HG02642 (cell line): ENCODE measurements at regions not wholly inside any gene's neighbourhood (a gene's known extent, or its start where the extent isn't known, plus 50 kb on each side); places are given as distances from the start of the nearest gene placed in this dataset.
"Not testable (repeated sequence)": the region's sequence is repeated elsewhere in the genome, so short reads cannot be mapped to it uniquely, and the experiment has no call there.

ENCODE experiments used
- ATAC-seq: cut with Tn5 transposase; IDR thresholded peaks from one replicate; pipeline ENCODE4 v1.9.1; 2021; ENCODE audit warnings: mild to moderate bottlenecking; ENCODE audit not compliant: unreplicated experiment, poor library complexity

DNA sequence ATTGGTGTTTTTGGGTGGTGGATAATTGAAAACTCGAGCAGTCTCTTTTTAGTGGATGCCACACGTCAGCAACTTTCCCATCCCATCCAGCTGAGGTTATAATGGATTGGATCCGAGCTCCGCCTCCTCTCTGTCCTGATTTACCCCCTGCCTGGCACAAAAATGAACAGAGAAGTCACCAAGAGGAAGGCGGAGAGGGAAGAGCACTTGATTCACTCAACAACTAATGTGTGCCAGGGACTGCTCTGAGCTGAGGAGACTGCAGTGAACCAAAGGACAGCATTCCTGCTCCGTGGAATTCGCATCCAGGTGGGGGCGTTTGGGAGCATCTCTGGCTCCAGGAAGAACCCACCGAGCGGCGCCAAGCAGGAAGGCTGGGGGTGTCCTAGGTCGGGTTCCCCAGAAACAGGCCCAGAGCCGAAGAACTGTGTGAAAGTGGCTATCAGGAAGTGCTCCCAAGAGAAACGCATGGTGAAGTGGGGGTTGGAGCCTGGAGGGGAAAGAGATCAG, 95.8 kb upstream of the NAA20 start:
- ATAC-seq = no peak

DNA sequence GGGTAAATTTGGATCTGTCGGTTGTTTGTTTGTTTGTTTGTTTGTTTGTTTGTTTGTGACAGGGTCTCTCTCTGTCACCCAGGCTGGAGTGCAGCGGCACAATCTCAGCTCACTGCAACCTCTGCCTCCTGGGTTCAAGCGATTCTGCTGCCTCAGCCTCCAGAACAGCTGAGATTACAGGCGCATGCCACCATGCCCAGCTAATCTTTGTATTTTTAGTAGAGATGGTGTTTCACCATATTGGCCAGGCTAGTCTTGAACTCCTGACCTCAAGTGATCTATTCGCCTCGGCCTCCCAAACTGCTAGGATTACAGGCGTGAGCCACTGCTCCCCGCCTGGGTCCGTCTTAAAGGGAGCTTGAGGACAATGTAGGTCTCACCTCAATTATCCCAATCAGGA, 95.3 kb upstream of the NAA20 start:
- ATAC-seq = not testable (repeated sequence)

DNA sequence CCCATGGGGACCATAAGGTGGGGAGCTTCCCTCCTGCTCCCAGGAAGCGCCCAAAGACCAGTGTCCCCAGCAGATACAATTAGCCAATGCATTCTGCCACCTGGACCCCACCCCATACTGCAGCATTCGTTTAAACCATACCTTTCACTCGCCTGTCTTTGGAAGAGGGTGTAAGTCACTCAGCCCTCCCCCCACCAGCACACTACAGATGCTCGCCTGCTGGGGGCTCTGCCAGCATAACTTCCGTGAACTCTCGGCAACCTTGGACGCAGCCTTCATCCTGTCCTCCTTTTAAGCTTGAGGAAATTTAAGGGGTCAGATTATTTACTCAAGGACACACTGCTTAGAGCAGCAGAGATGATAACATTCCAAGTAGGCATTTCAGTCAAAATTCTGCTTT, 94.4 kb upstream of the NAA20 start:
- no peak for ATAC-seq

DNA sequence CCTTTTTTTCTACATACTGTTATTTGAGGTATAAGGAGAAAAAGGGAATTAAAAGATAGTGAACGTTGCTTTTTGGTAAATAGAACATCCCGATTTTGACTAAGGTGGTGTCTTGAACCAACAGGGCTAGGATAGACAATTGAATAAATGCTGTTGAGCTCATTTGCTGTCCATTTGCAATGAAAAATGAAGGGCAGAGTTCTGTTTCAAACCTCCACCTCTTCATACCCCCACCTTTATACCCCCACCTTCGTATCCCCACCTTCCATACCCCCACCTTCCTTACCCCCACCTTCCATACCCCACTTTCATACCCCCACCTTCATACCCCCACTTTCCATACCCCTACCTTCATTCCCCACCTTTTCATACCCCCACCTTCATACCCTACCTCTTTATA, 93.4 kb upstream of the NAA20 start:
- no peak for ATAC-seq

DNA sequence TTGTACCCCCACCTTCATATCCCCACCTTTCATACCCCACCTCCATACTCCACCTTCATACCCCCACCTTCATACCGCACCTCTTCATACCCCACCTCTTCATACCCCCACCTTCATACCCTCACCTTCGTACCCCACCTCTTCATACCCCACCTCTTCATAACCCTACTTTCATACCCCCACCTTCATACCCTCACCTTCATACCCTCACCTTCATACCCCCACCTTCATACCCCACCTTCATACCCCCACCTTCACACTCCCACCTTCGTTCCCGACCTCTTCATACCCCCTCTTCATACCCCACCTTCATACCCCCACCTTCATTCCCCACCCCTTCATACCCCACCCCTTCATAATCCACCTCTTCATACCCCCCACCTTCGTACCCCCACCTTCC, 92.9 kb upstream of the NAA20 start:
- no peak for ATAC-seq

DNA sequence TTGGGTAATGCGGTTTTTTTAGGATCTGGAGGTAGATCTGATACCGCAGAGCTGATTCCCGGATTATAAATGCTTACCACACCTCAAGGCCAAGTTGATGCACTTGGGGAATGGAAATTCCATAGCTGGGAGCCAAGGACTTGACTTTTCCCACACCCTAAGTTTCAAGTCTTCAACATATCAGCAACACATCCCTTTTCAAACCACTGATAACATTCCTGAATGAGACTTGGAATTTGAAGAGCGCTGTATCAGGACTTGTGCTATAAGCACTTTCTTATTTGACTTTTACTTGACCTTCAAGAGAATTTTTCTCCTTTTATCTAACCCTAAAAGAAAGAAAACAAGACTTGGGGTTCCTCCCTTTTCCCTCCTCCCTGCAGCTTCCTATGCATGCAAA, 90.6 kb upstream of the NAA20 start:
- no peak for ATAC-seq

DNA sequence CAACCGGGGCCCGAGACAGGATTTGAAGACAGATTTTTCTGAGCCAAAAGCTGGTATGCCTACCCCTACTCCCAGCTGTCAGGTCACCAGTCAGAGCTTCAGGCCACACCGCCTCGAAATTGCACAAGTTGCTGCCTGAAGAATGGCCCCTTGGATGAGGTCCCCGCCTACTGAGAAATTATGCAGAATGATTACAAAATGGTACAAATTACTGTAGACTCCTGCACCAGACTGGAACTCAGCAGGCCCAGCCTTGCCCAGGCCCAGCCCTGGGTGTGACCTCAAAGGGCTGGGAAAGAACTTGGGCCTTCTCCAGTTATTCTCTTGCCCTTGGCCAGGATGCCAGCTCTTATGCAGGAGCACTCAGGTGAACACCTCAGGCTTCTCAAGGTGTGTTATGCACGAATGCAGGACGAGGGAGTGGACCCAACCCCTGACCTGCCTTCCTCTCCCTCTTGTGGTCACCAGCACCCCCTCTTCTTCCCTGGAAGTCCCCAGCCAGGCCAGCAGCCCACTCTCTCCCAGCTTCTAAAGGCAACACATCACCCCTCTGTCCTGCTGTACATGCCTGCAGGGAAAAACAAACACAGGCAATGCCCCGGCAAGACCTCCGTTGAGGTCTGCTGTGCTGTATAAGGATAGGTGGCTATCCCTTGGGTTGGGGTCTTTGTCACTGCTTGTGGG, 88.7 kb upstream of the NAA20 start:
- ATAC-seq = no peak

DNA sequence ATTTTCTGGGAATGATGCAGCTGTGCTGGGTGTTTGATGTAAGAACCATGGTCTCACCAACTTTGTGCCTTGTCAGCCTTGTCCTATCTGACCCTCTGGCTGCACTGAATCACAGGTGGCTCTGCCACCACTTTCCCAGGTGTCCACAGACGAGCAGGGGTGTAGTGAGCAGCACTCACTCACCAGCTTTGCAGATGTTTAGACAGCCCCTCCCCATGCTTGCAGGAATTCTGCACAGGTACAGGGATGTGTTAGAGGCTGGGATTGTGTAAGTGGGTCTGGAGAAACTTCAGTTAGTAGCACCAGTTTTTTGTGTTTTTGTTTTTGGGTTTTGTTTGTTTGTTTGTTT, 88.2 kb upstream of the NAA20 start:
- no peak for ATAC-seq

DNA sequence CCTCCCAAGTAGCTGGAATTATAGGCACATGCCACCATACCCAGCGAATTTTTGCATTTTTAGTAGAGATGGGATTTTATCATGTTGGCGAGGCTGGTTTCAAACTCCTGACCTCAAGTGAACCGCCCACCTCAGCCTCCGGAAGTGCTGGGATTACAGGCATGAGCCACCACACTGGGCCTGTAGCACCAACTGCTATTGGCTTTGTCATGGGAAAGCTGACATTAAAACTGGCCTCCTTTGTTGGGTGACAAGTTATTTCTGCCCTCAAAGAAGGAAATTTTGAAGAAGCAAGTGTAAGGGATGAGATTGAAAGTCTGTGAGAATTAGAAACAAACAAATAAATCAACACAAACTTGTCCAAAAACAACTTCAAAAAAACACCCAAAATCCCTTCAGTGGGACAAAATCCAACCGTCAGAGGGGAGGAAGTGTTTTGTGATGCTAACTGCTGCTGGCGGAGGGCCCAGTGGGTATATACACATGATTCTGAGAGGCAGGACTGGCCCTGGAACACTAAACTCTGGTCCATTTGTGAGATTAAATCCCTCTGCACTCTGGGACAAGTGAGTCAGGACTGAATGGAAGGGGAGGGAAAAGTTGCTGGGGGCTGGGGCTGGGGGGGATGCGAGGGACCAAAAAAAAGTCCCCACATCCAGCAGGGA, 87.5 kb upstream of the NAA20 start:
- no peak for ATAC-seq

DNA sequence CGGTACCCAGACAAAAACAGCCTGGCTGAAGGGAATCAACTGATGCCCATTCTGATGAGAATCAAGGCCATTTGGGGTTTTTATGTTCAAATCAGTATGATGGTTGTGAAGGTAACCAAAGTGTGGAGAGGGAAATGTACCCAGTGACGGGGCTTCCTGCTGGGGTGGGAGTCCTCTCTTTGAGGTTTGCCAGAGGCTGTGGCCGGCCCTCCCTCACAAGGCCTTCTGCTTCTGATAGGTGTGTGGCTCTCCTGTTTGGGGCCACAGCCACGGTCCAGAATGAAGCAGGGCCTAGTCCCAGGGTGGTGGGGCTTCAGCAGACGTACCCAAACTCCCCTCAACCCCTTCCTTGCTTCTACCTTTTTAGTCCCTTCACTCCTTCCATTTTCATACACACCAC, 86.7 kb upstream of the NAA20 start:
- ATAC-seq = no peak

DNA sequence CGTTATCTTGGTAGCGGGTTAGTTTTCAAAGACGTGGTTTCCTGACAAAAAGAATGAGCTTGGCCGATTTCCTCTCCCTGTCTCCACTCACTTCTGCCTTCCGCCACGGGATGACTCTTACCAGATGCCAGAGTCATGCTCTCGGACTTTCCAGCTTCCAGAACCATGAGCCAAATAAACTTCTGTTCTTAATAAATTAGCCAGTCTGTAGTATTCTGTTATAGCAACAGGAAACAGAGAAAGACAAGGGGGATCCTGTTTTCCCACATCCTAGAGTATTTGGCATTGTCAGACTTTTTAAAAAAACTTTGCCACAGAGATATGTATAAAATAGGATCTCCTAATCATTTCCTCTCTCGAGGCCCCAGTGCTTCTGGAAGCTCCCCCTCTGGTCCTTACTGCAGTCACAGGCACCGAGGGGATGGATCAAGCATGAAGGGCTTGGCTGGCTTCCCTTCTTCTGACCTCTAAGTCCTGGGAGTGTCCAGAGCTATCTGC, 84.9 kb upstream of the NAA20 start:
- no peak for ATAC-seq

DNA sequence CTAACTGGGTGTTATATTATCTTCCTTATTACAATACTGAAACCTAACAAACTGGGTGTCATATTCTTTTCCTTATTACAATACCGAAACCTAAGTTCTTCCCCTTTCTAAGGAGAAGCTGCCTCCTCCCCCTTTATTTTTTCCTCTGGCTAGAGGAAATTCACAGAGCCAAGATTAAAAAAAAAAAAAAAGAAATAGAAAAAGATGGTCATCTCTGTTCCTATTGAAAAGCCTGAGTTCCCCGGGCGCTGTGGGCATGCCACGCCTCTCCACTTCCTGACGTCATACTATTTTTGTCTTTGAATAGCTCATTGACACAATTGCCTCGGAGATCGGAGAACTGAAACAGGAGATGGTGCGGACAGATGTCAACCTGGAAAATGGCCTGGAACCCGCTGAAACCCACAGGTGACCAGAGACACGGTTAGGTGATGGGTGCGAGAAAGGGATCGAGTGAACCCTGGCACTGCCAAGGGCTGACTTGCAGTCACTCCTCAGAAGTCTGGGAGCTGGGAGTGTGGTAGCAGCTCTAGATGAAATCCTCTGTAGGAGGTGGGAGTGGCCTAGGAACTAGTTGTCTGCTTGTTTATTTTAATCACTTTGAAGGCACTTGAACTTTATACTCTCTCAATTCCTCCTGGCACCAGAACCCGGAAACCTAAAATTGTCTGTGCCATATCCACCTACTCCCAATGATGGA, 82.2 kb upstream of the NAA20 start:
- no peak for ATAC-seq

DNA sequence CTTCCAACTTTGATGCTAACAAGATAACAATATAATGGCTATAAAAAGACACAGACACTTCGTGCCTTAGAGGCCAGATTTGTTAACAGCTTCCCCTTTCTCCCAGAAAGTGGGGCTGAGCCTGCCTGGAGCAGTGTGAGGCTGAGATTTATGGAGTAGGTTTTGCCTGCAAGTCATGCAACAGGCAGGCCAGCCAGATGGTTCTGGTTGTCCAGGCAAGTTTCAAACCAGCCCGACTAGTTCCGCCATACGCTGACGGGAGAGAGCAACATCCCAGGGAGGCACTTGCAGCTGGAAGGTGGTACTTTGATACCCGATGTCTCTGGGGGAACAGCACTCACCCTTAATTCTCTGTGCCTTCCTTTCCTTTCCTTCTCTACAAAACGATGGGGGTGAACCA, 81.3 kb upstream of the NAA20 start:
- no peak for ATAC-seq

DNA sequence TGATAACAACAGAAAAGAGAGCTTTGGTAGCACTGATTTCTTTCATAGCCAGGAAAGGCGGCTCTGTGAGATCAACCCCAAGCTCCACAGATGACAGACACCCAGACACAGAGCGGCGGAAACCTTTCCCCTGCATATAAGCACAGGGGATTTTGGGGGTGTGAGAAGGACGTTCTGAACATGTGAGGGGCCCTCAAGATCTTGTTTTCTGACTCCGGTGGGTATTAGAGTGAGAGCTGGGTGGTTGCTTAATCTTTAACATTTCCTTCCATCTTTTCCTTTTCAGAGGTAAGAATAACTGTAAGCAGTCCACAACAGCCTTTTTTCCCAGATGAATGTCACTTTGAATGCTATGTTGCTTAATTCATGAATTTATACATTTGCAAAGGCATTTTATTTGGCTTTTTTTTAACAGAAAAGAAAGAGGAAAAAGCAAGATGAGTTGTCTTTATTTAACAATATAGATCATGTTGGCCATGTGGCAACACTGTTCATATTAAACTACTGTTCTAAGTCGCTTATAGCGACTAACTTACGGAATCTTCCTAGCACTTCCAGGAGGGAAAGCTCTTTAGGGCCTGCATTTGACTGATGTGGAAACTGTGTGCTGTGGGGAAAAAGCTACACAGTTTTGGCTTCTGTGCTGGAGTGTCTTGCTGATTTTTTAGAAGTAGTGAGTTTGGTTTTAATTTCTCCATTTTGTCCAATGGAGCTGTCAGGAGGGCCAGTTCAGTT, 80.5 kb upstream of the NAA20 start:
- no peak for ATAC-seq

DNA sequence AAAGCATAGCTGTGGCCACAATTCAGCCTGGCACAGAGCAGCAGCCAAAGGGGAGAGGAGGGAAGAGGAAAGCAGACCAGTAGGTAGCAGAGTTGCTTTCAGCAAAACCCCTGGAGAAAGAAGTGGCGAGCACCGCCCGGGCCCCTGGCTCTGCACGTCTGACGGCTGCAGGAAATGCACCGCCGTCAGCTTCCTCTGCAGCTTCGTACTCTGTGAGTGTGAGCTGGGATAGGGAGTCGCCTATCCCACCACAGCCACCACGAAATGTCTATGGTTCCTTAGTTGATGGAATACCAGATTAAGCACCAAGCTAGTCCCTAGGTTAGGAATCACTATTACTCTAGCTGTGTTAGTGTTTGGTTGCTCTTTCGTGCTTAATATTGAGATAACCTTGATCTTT, 79.9 kb upstream of the NAA20 start:
- ATAC-seq = peak; percentile 40

DNA sequence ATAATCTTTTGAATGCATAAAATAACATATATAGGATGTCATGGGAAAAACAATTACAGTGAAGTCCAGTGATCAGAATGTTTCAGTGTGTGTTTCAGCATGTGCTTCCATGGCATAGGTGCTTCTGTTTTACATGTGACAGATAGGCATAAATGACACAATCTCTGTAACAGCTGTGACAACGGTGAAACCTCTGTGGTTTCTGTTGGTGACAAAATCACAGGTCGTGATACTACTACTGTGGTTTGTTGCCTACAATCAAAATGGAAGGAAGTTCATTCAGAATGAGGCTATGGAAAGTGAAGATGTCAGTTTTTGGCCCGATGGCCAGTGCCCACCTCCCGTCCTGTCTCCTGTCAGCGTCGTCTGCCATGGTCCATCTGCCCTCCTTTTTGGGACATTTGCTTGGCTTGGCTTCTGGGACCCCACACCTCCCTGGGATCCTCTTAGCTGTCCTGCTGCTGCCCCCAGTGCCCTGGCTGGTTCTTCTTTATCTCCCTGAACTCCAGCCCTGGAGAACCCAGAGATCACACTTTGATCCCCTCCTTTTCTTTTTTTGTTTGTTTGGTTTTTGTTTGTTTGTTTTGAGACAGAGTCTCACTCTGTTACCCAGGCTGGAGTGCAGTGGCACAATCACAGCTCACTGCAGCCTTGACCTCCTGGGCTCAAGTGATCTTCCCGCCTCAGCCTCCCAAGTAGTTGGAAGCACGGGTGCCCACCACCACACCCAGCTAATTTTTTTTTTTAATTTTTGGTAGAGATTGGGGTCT, 79.3 kb upstream of the NAA20 start:
- ATAC-seq = peak; percentile 78

DNA sequence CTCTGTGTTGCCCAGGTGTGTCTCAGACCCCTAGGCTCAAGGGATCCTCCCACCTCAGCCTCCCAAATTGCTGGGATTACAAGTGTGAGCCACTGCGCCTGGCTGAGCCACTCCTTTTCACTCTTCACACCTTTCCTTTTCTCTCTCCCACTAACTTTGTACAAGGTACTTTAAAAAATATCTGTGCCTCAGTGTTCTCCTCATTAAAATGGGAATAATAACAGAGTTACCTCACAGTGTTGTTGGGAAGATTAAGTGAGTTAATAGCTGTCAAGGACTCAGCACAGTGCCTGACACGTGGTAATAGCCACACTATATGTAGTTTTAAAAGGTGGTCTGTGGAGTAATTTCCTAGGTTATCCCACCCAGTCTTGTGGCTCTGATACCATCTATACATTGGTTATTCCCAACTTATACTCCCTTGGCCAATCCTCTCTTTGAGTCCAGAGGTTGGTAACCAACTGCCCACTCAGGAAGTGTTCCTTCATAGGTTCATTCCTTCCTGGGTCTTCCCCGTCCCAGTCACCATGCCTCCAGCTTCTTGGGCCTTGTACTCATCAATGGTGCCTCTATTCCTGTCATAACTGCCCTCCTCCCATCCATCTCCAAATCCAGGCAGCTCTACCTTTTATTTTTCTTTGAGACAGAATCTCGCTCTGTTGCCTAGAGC, 78.6 kb upstream of the NAA20 start:
- no peak for ATAC-seq

DNA sequence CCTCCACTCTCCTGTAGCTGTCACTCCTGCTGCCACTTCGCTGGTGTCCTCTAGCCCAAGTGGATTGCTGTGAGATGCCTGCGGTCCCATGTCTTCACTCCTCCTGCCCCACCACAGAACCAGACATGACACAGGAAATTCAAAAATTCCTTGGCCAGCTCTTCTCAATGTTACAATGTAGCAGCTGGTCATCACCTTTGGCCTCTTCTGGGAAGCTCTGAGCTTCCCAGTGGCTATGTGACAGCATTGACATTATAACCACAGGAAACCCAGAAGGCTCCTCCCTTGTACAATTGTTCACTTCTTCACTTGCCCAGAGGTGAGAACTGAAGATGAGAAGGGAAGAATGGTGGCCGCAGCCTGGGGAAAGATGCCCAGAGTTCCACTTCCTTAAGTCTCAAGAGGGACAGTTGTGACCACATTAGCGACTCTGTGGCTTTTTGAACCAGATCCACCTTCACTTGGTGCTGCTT, 76.1 kb upstream of the NAA20 start:
- no peak for ATAC-seq

DNA sequence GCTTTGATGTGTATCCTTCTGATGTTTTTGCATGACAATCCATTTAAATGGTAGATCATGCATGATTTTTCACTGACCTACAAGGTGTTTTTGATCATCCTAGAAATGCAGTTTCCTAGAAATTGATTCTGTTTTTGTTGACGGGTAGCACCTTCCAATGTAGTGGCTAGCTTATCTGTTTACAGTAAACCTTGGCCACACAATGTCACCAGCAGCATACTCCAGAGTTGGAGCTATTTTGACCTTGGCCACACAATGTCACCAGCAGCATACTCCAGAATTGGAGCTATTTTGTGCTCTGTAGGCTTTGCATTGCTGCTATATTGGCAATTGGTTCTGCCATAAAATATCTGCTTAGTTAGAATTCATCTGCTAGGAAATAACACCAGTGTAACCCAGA, 74.6 kb upstream of the NAA20 start:
- ATAC-seq = no peak
